ENCODE measurements at regions not wholly inside any gene's neighbourhood (a gene's known extent, or its start where the extent isn't known, plus 50 kb on each side); places are given as distances from the start of the nearest gene placed in this dataset.

DNA sequence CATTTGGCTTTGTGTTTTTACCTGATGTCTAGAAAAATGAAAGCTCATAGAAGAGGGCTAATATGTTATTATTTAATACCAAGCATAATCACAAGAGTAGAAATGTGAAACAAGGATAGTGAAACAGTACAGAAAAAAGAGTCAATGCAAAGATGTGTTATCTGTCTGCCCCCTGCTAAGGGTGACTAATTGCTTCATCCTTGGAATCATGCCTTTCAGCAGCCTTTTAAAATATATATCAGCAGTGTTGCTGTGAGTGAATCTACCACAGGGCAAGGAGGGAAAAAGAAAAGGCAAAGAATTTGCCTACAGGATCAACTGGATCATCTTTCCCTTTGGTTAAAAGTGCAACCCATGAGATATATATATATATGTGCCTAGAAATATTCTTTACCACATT, 867.2 kb upstream of the RAG2 start:
- Histone ChIP-seq H3K4me3 (ENCODE audit: low read length) (no peak overlapping the region), H3K9me3 (ENCODE audit: control insufficient read depth, low read length) (no peaks in the 10 kb centered on the region), H3K4me1 (ENCODE audit: control insufficient read depth, insufficient read depth, low read length) (no peaks in the 10 kb centered on the region), H3K9ac (ENCODE audit: extremely low read depth, low read length, poor library complexity, severe bottlenecking) (no peak overlapping the region), H3K36me3 (ENCODE audit: control insufficient read depth, insufficient read depth, low read length) (no peaks in the 10 kb centered on the region), H3K27me3 (ENCODE audit: control insufficient read depth, insufficient read depth, low read length, poor library complexity, severe bottlenecking) (no peaks in the 10 kb centered on the region), H3K27ac (ENCODE audit: low read depth, low read length) (no peak overlapping the region)
- peaks cover 2% of the 10 kb centered on the region for H3K9me3 Mint-ChIP-seq
- no peak overlapping the region for H3K4me3 Mint-ChIP-seq
- TF ChIP-seq, protein P1, sequence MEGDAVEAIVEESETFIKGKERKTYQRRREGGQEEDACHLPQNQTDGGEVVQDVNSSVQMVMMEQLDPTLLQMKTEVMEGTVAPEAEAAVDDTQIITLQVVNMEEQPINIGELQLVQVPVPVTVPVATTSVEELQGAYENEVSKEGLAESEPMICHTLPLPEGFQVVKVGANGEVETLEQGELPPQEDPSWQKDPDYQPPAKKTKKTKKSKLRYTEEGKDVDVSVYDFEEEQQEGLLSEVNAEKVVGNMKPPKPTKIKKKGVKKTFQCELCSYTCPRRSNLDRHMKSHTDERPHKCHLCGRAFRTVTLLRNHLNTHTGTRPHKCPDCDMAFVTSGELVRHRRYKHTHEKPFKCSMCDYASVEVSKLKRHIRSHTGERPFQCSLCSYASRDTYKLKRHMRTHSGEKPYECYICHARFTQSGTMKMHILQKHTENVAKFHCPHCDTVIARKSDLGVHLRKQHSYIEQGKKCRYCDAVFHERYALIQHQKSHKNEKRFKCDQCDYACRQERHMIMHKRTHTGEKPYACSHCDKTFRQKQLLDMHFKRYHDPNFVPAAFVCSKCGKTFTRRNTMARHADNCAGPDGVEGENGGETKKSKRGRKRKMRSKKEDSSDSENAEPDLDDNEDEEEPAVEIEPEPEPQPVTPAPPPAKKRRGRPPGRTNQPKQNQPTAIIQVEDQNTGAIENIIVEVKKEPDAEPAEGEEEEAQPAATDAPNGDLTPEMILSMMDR (conservative IDR thresholded peaks at IDR 0.05), result no peak
- H3K36me3 Mint-ChIP-seq (ENCODE audit: low read depth), result no peaks in the 10 kb centered on the region
- no peaks in the 10 kb centered on the region for H3K4me1 Mint-ChIP-seq
- no peak overlapping the region for H3K27ac Mint-ChIP-seq
- no peak for DNase-seq
- H3K27me3 Mint-ChIP-seq (ENCODE audit: insufficient read depth), result no peaks in the 10 kb centered on the region

DNA sequence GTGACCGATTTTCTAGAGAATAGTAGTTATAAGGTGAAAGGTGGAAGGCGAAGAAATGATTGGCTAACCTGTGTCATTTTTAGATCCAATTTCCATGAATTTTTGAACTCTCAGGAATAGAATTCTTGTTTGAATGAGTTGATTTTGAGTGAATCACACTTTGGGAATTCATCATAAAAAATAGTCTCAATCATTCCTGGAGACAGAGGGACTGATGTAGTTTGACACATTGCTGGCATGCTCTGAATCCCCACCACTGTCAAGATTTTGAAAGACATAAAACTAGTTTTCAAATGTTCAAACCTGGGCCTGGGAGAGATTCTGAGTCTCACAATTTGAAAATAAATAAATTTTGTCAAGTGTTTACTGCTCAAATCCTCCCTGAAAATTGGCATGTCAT, 861.4 kb upstream of the RAG2 start:
- Histone ChIP-seq H3K9me3 (ENCODE audit: control insufficient read depth, low read length) (peaks cover 8% of the 10 kb centered on the region), H3K27me3 (ENCODE audit: control insufficient read depth, insufficient read depth, low read length, poor library complexity, severe bottlenecking) (no peaks in the 10 kb centered on the region), H3K4me1 (ENCODE audit: control insufficient read depth, insufficient read depth, low read length) (no peaks in the 10 kb centered on the region), H3K27ac (ENCODE audit: low read depth, low read length) (no peak overlapping the region), H3K36me3 (ENCODE audit: control insufficient read depth, insufficient read depth, low read length) (no peaks in the 10 kb centered on the region), H3K4me3 (ENCODE audit: low read length) (no peak overlapping the region), H3K9ac (ENCODE audit: extremely low read depth, low read length, poor library complexity, severe bottlenecking) (no peak overlapping the region)
- WGBS, 2 experiments (ENCODE audit: insufficient coverage in 1 of 2, insufficient read length in 1 of 2), result 88 to 100% methylated on average over 2 of the region's 2 CpGs
- Mint-ChIP-seq H3K4me1 (no peaks in the 10 kb centered on the region), H3K27me3 (ENCODE audit: insufficient read depth) (no peaks in the 10 kb centered on the region), H3K9me3 (peaks cover 2% of the 10 kb centered on the region), H3K27ac (no peak overlapping the region), H3K36me3 (ENCODE audit: low read depth) (no peaks in the 10 kb centered on the region), H3K4me3 (no peak overlapping the region)
- TF ChIP-seq, protein P1 (conservative IDR thresholded peaks at IDR 0.05), result no peak
- no peak for DNase-seq

DNA sequence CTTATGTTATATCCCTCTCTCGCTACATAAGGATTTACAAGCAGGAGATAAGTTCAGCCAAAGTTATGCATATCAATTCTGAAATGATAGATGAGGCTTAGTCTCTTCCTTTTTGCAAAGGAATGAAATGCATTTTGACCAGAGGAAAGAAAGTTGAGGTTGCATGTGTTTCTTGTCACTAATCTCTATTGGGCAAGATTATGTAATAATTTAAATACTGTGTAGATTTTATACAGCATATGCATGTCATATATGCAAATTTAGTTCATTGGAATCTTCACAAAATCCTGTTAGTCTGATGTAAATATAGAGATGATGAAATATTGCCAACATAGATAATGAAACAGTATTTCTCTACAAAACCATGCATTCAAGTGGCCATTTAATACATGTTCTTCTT, 858.7 kb upstream of the RAG2 start:
- Histone ChIP-seq H3K9ac (ENCODE audit: extremely low read depth, low read length, poor library complexity, severe bottlenecking) (no peak overlapping the region), H3K27ac (ENCODE audit: low read depth, low read length) (no peak overlapping the region), H3K9me3 (ENCODE audit: control insufficient read depth, low read length) (peaks cover 9% of the 10 kb centered on the region), H3K4me3 (ENCODE audit: low read length) (no peak overlapping the region), H3K4me1 (ENCODE audit: control insufficient read depth, insufficient read depth, low read length) (no peaks in the 10 kb centered on the region), H3K27me3 (ENCODE audit: control insufficient read depth, insufficient read depth, low read length, poor library complexity, severe bottlenecking) (no peaks in the 10 kb centered on the region), H3K36me3 (ENCODE audit: control insufficient read depth, insufficient read depth, low read length) (no peaks in the 10 kb centered on the region)
- no peaks in the 10 kb centered on the region for H3K9me3 Mint-ChIP-seq
- DNase-seq, result no peak
- H3K36me3 Mint-ChIP-seq (ENCODE audit: low read depth), result no peaks in the 10 kb centered on the region
- WGBS, 2 experiments (ENCODE audit: insufficient coverage in 1 of 2, insufficient read length in 1 of 2), result 100% methylated on average over 1 of the region's 1 CpG; no CpG with 5 or more reads in 1 of the 2 experiments
- H3K4me1 Mint-ChIP-seq, result peaks cover 3% of the 10 kb centered on the region
- H3K4me3 Mint-ChIP-seq, result no peak overlapping the region
- H3K27me3 Mint-ChIP-seq (ENCODE audit: insufficient read depth), result no peaks in the 10 kb centered on the region
- TF ChIP-seq, protein P1 (conservative IDR thresholded peaks at IDR 0.05), result no peak
- H3K27ac Mint-ChIP-seq, result no peak overlapping the region
